HG03354 (cell line): ENCODE measurements at regions not wholly inside any gene's neighbourhood (a gene's known extent, or its start where the extent isn't known, plus 50 kb on each side); places are given as distances from the start of the nearest gene placed in this dataset.

Experiments
- ATAC-seq: cut with Tn5 transposase; IDR thresholded peaks from one replicate; pipeline ENCODE4 v1.9.1; 2021; ENCODE audit warnings: mild to moderate bottlenecking; ENCODE audit not compliant: unreplicated experiment, poor library complexity, severe bottlenecking

DNA sequence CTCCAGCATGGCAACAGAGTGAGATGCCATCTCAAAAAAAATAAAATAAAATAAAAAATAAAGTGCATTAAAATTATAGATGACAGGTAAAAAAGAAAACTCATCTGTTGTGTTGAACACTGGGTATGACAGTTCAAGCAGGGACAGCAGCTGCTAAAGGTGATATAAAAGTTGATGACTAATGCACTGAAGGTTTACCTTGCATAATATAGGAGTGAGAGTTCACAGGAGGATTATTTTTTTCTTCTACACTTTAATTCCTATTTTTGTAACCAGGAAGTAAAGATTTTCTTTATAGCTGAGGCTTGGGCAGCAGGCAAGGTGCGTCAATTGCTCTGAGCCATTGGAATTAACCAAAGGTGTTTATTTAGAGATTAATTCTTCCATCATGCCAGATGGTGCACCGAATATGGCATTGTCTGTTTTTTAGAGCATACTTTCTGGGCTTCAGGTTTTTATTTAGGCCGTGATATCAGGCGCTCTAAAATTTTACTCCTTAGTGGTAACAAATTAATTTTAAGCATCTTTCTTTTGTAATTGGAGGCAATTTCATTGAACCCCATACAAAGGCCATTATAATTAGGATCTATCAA, 337.0 kb upstream of the SLC10A2 start:
- no peak for ATAC-seq

DNA sequence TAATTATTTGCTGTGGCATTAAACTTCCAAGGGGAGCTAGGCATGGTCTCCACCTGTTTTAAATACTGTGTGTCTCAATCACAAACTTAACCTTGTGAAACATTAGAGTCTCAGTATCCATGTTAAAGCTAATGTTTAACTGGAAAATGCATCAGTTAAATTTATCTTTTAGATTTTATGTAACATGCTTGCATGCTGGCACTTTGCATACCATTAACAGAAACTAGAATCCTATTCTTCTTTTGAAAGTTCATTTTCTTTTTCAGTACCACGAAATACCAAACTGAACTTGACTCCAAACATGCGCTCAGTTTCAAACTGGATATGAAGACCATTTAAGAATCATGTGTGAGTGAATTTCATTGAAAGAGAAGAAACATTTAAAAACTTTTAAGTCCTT, 328.9 kb upstream of the SLC10A2 start:
- peak; percentile 64 for ATAC-seq

DNA sequence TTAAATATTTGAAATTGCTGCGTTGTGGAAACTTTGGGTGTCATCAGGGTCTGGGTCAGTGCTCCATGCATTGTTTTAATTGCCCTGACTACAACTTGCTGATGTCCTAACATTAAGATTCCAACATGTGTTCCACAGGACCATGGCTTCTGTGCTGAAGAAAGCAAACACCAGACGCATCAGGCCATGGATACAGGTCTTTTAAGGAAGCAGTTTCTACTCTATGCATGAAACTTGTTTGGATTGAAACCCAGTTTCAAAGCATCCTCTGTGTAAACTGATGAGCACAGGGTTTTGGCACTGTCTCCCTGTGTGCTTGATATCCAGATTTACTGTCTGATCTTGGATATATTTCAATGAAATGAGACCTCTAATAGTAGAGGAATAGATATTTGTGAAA, 328.4 kb upstream of the SLC10A2 start:
- no peak for ATAC-seq

DNA sequence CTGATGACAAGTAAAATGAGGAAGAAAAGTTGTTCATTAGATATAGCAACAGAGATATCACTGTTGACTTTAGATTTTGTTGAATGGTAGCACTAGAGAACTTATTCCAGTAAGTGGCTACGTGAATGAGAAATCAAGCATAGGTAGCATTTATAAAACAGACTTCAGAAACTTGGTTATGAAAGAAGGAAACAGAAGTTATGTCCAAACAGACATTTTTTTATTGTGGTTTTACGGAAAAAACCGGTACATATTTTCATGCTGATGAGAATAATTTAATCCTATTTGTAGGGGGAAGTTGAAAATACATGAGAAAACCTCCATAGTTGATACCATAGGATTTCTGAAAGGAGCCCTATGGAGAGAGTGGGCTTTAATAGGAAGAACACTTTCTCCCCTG, 325.7 kb upstream of the SLC10A2 start:
- ATAC-seq: no peak

DNA sequence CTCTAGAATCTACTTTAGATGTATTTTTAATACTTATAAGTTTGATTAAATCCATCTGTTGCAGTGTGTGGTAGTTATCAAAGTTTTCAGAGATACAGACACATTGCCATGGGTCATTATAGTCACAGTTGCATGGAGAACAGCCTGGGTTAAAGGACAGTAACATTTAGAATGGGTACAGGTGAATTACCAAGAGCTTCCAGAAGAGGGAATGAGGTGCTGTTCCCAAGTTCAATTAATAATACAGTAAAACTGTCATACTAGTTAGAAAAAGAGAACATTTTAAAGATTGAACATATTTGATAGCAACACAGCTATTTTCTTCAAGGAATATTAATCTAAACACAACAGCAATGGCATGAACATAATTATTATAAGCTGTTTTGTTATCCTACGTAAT, 322.6 kb upstream of the SLC10A2 start:
- ATAC-seq: no peak

DNA sequence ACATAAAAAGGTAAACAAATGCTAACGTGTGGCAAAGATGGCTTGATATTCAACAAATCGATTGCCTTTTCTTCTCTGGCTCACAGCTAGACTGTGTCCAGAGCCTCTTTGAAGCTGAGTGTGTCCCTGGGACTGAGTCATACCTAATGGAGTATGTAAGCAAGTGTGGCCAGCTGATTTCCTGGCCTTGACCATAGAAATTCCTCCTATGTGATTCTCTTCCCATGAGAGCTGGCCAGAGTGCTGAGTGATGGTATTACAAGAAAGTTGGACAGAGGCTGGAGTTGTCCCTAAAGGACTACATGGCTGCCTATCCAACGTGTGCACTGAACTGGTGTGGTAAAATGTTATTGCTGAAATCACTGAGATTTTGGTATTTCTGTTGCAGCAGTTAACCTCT, 320.1 kb upstream of the SLC10A2 start:
- ATAC-seq: no peak

DNA sequence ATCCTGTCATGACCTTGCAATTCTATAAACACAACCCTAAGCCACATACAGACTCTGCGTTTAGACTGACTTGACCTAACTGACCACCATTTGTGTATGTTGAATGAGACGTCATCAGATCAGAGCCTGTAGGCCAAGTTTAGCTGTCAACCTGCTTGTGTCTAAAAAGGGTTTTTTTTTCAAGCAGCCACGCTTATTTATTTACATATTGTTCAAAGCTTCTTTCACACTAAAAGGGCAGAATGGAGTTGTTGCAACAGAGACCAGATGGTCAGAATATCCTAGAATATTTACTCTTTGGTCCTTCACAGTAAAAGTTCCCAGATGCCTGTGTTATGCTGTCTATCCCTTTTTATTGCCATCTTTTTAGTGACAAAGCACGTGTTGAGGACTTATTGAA, 307.7 kb upstream of the SLC10A2 start:
- no peak for ATAC-seq

DNA sequence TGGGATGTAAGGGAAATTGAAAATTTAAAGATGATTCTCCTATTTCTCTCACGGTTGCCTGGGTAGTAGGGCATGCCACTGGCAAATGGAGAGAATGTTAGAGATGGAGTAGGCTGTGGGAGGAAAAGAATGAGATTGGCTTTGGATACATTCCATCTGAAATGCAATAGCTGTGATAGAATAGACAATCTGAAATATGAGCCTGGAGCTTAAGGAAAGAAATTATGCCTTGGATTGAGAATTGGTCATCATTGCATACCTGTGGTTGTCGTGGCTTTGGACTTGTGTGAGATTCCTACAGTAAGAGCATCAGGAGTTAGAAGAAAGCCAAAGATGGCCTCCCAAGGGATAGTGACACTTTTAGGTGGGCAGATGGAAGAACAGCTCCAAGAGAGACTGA, 305.1 kb upstream of the SLC10A2 start:
- no peak for ATAC-seq

DNA sequence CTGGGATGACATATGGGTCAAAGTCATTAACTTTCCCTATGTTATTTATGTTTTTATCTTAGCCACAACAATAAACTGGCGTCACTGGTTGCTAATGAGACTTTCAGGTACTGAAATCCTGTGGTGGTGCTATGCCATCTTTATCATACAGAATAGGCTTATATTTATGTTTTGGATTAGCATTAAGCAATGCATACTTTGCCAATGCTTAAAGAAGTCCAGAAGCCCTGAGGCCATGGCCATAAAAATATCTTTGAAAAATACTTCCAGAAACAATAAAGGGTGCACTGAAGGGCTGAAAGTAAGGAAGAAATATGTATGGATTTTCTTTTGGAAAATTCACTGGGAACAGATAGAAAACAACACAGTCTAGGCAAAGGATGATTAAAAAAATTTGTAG, 304.6 kb upstream of the SLC10A2 start:
- ATAC-seq: no peak

DNA sequence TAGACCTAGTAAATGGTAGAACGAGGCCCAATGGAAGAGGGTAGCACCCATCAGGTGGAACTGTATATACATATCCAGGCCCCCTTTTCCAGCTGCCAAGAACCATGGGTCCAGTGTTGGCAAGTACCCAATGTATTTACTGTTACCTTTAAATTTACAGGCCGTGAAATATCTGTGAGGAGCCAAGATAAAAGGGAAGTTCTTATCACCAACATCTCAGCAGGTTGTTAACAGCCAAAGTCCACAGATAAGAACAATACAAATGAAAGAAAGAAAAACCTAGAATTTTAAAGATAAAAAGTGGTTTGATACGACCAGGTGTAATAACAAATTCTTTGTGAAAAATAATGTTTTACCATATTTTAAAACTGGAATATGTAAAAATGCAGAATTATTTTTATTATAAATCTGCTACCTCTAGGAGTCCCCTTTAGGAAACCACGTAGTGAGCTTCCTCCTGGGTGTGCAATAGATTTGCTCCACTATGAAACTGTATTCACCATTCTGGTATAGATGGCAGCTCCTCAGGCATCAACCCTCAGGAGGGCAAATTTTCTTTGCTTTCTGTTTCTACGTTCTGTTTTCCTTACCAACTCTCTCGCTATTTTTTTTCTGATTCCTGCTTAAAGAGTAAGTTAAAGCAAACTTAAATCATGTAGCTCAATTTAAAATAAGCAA, 292.2 kb upstream of the SLC10A2 start:
- no peak for ATAC-seq

DNA sequence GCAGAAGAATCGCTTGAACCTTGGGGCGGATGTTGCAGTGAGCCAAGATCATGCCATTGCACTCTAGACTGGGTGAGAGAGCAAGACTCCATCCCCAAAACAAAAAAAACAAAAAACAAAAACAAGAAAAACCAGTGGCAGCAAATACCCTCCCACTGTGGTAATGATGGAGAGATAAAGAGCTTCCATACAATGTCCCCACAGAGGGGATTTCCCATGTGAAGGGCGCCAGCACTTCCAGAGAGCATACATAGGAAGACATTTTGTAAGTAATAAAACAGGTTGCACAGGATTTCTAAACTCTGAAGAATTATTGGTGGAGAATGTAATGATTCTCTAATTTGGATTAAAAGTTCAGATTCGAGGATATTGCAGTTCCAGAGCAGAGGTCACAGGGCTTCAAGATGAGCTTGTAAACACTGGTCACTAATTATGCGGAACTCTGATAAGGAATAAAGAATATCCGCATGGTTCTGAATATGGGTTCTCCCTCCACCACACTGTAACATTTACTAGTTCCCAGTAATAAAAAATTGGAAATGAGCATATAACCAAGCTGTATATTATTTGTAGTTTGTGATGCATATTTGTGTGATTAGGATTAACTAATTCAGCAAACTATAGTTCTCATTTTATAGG, 290.1 kb upstream of the SLC10A2 start:
- no peak for ATAC-seq

DNA sequence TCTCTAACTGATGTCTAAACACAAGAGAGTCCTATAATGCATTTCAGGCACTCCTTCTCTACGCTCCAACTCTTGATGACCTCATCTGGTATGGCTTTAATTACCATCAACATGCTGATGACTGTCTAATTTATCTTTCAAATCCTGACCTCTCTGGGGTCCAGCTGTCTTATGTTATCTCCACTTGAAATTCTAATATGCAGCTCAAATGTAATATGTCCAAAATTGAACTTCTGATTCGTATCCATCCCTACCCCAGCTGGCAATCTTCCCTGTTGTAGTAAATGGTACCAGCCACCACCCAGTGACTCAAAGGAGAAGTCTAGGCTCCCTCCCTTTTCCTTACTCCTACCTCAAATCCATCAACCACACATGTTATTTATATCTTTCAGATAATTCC, 288.0 kb upstream of the SLC10A2 start:
- ATAC-seq: no peak

DNA sequence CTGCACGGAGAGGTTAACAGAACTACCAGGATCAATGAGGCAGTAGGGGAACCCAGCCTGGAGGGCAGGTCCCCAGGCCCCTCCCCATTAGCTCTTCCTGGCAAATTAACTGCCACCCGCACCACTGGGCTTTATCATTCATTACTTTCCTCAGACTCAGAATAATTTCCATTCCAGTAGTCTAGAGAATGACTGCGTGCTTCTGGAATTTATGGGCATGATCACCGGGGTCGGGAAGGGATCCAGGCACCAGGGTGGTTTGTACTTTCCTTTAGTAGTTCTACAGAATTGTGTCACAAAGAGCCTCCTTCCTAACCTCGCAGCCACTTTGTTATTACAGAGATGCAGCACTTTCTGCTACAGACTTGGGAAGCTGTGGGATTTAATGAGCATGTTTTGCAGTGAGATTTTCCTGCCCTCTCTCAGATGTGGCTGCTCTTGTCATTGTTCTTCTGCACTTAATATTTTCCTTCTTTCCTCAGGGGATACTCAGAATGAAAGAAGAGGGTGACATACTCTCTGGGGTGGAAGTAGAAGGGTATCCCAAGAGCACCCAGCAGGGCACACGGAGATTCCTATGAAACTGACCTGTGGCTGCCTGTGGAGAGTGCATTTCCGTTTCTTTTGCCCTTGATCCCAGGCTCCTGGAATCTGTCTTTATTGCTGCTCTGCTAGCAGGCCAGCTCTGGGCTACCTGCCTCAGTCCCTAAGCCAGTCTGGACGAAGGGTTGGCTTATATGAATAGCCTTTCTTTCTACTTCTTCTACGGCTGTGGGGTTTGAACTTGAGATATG, 285.0 kb upstream of the SLC10A2 start:
- no peak for ATAC-seq

DNA sequence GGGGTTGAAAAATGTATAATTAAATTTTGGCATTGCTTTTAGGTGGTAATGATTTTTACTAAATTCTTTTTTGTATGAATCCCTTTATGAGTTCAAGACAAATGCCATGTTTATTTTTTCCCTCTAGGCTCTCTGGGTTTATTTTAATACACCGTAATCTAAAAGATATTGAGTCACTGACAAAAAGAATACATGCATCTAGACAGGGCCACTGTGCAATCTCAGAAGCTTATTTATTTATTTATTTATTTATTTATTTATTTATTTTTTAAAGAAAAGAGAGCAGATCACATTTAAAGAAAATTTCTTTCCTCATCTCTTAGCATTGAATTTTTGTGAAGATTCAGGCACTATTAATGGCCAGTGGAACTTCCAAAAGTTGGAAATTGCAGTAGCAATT, 283.9 kb upstream of the SLC10A2 start:
- ATAC-seq: no peak

DNA sequence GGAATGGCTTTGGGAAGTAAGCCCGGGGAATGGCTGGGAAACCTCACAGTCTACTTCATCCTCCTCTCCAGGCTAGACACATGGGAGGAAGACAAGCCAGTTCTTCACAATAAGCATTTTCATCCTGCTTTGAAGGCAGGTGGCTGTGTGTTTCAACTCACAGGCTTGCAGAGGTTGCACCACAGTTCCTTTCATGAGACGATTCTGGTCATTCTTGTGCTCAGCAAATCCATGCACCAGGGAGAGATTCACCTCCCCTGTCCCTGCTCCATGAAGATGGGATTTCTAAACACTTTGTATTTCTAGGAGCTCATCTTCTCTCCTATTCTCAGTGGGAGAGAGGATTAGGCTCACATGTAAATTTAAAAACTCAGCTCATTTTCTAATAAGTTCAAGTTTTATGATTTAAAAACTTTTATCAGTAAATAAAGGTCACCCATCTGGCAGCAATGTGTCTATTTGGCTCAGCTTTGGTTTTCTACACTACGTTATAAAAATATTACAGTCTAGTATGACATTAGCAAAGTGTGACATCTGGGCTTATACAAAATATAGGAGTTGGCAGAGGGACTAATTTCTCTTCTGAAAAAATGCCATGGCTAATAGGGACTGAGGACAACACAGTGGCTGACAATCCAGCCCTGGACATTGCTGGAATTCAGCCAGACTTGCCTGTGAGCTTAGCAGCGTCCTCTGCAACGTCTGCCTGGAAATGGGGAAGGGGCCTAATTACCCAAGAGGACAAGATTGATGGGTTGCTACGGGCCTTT, 283.2 kb upstream of the SLC10A2 start:
- ATAC-seq: no peak

DNA sequence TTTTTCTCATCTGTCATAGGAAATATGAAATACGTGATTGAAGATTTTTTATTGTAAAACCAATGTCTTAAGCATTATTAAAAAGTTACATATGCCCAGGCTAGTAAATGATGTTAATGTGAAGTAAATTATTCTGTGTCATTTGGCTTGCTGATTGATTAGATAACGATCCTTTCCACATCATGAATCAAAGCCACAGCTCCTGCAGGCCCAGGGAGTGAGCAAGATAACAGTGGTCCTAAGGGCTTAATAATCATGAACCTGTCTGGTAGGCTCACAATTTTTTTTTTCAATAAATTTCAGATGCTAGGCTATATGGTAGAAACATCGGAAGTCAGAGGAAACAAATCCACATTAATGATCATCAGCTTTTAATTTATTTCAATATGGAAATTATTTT, 269.0 kb upstream of the SLC10A2 start:
- no peak for ATAC-seq

DNA sequence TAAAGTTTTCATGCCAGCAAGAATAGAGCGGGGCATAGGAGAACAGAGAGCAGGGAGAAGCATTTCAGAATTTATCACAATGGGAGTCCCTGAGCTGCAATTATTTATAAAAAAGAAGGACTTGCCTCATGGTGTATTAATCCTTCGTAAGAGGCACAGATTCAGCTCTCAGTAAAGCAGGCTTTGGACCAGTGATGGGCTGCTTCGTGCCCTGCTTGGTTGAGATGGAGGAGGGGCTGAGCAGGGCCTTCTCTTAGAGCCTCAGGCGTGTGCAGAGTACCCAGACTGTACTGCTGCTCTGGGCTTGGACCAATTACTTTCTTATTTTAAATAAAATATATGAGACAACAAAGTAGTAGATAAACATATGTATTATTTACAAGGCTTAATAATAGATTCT, 265.7 kb upstream of the SLC10A2 start:
- no peak for ATAC-seq

DNA sequence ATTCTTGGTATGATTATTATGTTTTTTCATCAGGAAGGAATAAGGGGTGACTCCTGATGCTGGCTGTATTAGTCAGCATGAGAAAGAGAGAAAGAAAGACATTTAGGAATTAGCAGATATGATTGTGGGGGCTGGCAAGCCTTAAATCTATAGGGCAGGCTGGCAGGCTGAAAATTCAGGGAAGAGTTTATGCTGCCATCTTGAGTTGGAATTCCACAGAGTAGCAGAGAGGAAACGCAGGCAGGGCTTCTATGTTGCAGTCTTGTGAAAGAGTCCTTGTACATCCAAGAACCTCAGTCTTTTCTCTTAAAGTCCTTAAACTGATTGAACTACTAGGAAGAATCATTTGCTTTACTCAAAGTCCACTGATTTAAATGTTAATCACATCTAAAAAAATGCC, 262.7 kb upstream of the SLC10A2 start:
- ATAC-seq: no peak

DNA sequence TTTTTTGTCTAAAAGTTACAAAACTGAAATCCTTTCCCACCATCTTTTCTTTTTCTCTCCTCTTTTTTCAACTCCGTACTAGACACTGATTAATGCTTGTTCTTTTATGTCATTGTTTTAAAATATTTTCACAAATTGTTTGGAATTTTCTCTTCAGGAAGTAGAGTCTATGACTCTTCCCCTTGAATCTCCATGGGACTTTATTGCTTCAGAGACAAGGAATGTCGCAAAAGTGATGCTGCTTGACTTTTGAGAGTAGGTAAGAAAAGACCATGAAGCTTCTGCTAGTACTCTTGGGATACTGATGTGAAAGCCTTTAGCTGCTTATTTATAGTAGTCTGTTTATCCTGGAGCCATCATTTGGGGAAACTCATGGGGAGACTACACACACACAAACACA, 260.1 kb upstream of the SLC10A2 start:
- ATAC-seq: no peak

DNA sequence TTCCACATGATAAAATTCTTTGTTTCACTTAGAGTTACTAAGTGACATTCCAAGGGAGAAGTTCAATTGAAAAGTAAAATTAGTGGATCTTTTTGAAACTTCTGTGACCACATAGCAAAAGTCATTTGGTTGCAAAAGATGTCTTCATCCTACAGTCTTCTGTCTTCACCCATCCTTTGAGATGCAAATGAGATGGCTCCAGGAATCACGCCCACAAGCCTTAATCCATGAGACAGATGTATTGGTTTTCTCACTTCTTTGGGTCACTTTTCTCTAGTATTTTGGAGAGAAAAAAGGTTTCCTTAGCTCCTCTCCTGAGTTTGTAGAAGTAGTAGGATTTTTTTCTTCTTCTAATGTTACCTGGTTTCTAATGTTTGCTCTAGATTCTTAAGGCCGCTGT, 259.5 kb upstream of the SLC10A2 start:
- no peak for ATAC-seq
